ENCODE measurements at regions not wholly inside any gene's neighbourhood (a gene's known extent, or its start where the extent isn't known, plus 50 kb on each side); places are given as distances from the start of the nearest gene placed in this dataset.

DNA sequence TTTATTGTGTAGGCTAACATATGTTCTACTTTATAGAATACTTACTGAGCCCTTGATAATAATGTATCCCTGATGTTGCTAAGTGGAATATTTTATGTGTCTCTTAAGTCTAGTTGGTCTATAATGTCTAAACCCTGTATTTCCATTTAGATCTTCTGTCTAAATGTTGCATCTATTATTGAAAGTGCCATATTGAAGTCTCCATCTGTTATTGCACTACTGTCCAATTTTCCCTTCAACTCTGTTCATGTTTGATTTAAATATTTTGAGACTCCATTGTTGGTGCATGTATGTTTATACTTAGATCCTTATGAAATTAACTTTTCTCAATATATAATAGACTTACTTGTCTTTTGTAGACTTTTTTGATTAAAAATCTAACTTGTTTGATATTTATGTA lies 924.5 kb upstream of the KCND2 start:
- ATAC-seq (ENCODE audit: insufficient read depth, low read depth) = no peak
- TF ChIP-seq, protein P1, sequence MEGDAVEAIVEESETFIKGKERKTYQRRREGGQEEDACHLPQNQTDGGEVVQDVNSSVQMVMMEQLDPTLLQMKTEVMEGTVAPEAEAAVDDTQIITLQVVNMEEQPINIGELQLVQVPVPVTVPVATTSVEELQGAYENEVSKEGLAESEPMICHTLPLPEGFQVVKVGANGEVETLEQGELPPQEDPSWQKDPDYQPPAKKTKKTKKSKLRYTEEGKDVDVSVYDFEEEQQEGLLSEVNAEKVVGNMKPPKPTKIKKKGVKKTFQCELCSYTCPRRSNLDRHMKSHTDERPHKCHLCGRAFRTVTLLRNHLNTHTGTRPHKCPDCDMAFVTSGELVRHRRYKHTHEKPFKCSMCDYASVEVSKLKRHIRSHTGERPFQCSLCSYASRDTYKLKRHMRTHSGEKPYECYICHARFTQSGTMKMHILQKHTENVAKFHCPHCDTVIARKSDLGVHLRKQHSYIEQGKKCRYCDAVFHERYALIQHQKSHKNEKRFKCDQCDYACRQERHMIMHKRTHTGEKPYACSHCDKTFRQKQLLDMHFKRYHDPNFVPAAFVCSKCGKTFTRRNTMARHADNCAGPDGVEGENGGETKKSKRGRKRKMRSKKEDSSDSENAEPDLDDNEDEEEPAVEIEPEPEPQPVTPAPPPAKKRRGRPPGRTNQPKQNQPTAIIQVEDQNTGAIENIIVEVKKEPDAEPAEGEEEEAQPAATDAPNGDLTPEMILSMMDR (IDR thresholded peaks at IDR 0.05; ENCODE audit: borderline replicate concordance, extremely low read depth, low read length, poor library complexity, severe bottlenecking) = no peak
- TF ChIP-seq EZH2 (IDR thresholded peaks at IDR 0.05; ENCODE audit: borderline replicate concordance, low read depth, low read length, severe bottlenecking) = no peak
- H3K9me3 ChIP-seq (ENCODE audit: insufficient read depth, low read length, severe bottlenecking) = no peaks in the 10 kb centered on the region

DNA sequence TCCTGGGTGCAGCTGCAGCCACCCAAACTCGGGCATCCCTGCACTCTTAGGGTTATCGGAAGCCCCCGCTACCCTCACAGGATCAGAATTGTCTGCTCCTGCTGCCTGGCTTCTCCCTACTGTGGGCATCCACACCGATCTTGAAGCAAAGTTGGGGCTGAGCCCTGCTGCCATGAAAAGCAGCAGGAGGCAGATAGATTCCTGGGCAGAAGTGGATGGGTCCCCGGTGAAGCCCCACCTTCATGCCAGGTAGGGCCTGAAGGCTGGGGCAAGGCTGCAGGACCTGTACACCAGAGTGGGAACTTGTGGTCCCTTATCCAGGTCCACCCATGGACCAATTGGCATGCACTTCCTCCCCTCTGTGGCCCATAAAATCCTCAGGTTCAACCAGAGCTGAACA lies 922.6 kb upstream of the KCND2 start:
- Histone ChIP-seq H3K4me3 (ENCODE audit: low read depth in 1 of 2, low read length in 2 of 2) (no peak overlapping the region), H3K9me3 (ENCODE audit: insufficient read depth, low read length, severe bottlenecking) (no peaks in the 10 kb centered on the region), H3K27me3 (ENCODE audit: insufficient read depth, low read length, poor library complexity) (no peaks in the 10 kb centered on the region), H4K20me1 (ENCODE audit: insufficient read depth, low read length) (no peaks in the 10 kb centered on the region), H3K27ac (ENCODE audit: low read length) (no peak overlapping the region), H3K9ac (ENCODE audit: low read depth, low read length) (no peak overlapping the region), H3K4me2 (ENCODE audit: insufficient read depth, low read length) (no peak overlapping the region), H2AFZ (ENCODE audit: low read depth, low read length) (no peak overlapping the region), H3K36me3 (ENCODE audit: insufficient read depth, low read length) (no peaks in the 10 kb centered on the region), H3K4me1 (ENCODE audit: insufficient read depth, low read length) (no peaks in the 10 kb centered on the region), H3K79me2 (ENCODE audit: insufficient read depth, low read length) (no peaks in the 10 kb centered on the region)
- ATAC-seq (ENCODE audit: insufficient read depth, low read depth) (no peak), DNase-seq (no peak)
- TF ChIP-seq, protein P1 (IDR thresholded peaks at IDR 0.05; ENCODE audit: borderline replicate concordance, extremely low read depth, low read length, poor library complexity, severe bottlenecking) = no peak
- no peak for TF ChIP-seq EZH2 (IDR thresholded peaks at IDR 0.05; ENCODE audit: borderline replicate concordance, low read depth, low read length, severe bottlenecking)

More for the DNA sequence above, 924.5 kb upstream of the KCND2 start:
- H4K20me1 ChIP-seq (ENCODE audit: insufficient read depth, low read length) = no peaks in the 10 kb centered on the region
- DNase-seq = no peak
- no peak overlapping the region for H3K27ac ChIP-seq (ENCODE audit: low read length)
- H3K36me3 ChIP-seq (ENCODE audit: insufficient read depth, low read length) = no peaks in the 10 kb centered on the region
- no peak overlapping the region for H3K4me3 ChIP-seq (ENCODE audit: low read depth in 1 of 2, low read length in 2 of 2)
- H2AFZ ChIP-seq (ENCODE audit: low read depth, low read length) = no peak overlapping the region
- H3K9ac ChIP-seq (ENCODE audit: low read depth, low read length) = no peak overlapping the region
- no peaks in the 10 kb centered on the region for H3K4me1 ChIP-seq (ENCODE audit: insufficient read depth, low read length)
- H3K4me2 ChIP-seq (ENCODE audit: insufficient read depth, low read length) = no peak overlapping the region
- no peaks in the 10 kb centered on the region for H3K27me3 ChIP-seq (ENCODE audit: insufficient read depth, low read length, poor library complexity)
- H3K79me2 ChIP-seq (ENCODE audit: insufficient read depth, low read length) = no peaks in the 10 kb centered on the region

DNA sequence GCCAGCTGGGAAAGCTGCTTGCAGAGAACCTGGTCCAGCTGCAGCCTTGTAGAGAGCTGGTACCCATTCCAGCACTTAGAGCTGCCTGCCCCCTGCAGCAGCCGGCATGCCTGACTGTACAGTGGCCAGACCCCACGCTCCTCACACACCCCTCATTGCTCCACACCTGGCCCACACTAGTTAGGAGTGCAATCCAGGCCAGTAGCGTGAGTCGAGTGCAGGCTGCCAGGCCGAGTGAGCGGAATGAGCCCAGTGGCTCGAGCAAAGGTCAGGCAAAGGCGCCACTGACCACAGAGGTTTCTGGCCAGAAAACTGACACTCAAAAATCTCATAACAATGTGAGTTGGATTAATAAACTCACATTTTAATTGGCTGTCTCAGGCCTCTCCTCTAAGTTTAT lies 921.7 kb upstream of the KCND2 start:
- Histone ChIP-seq H3K4me1 (ENCODE audit: insufficient read depth, low read length) (no peaks in the 10 kb centered on the region), H3K36me3 (ENCODE audit: insufficient read depth, low read length) (no peaks in the 10 kb centered on the region), H3K4me3 (ENCODE audit: low read depth in 1 of 2, low read length in 2 of 2) (no peak overlapping the region), H3K9me3 (ENCODE audit: insufficient read depth, low read length, severe bottlenecking) (no peaks in the 10 kb centered on the region), H3K27me3 (ENCODE audit: insufficient read depth, low read length, poor library complexity) (no peaks in the 10 kb centered on the region), H4K20me1 (ENCODE audit: insufficient read depth, low read length) (no peaks in the 10 kb centered on the region), H3K9ac (ENCODE audit: low read depth, low read length) (no peak overlapping the region), H3K79me2 (ENCODE audit: insufficient read depth, low read length) (no peaks in the 10 kb centered on the region), H3K27ac (ENCODE audit: low read length) (no peak overlapping the region), H3K4me2 (ENCODE audit: insufficient read depth, low read length) (no peak overlapping the region), H2AFZ (ENCODE audit: low read depth, low read length) (no peak overlapping the region)
- no peak for ATAC-seq (ENCODE audit: insufficient read depth, low read depth)
- DNase-seq = no peak
- TF ChIP-seq, protein P1 (IDR thresholded peaks at IDR 0.05; ENCODE audit: borderline replicate concordance, extremely low read depth, low read length, poor library complexity, severe bottlenecking) = no peak

DNA sequence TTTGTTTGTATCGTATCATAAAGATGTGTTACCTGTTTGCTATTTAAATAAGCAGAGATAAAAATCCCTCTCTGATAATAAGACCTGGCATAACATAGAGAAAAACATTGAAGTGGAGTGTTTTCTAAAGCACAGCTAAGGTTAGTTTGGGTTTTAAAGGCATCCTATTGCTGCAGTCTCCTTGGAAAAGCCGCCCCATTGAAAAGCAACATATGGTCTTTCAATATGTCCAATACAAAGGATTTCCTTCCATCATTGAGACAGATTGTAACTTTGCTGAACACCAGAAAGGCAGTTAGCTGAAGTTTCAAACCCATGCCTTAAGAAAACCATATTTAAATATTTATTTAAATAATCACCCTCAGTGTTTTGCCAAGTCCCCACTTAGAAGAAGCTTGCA lies 898.5 kb upstream of the KCND2 start:
- TF ChIP-seq EZH2 (IDR thresholded peaks at IDR 0.05; ENCODE audit: borderline replicate concordance, low read depth, low read length, severe bottlenecking) = no peak
- TF ChIP-seq, protein P1 (IDR thresholded peaks at IDR 0.05; ENCODE audit: borderline replicate concordance, extremely low read depth, low read length, poor library complexity, severe bottlenecking) = no peak
- Histone ChIP-seq H3K9me3 (ENCODE audit: insufficient read depth, low read length, severe bottlenecking) (no peaks in the 10 kb centered on the region), H3K4me3 (ENCODE audit: low read depth in 1 of 2, low read length in 2 of 2) (no peak overlapping the region), H3K79me2 (ENCODE audit: insufficient read depth, low read length) (no peaks in the 10 kb centered on the region), H3K4me1 (ENCODE audit: insufficient read depth, low read length) (no peaks in the 10 kb centered on the region), H3K27ac (ENCODE audit: low read length) (no peak overlapping the region), H4K20me1 (ENCODE audit: insufficient read depth, low read length) (no peaks in the 10 kb centered on the region), H3K9ac (ENCODE audit: low read depth, low read length) (no peak overlapping the region), H3K36me3 (ENCODE audit: insufficient read depth, low read length) (no peaks in the 10 kb centered on the region), H3K4me2 (ENCODE audit: insufficient read depth, low read length) (no peak overlapping the region), H3K27me3 (ENCODE audit: insufficient read depth, low read length, poor library complexity) (no peaks in the 10 kb centered on the region), H2AFZ (ENCODE audit: low read depth, low read length) (no peak overlapping the region)
- DNase-seq = no peak
- ATAC-seq (ENCODE audit: insufficient read depth, low read depth) = no peak

Measured in DND-41 (cell line).